ENCODE measurements at regions not wholly inside any gene's neighbourhood (a gene's known extent, or its start where the extent isn't known, plus 50 kb on each side); places are given as distances from the start of the nearest gene placed in this dataset.
"Not testable (repeated sequence)": the region's sequence is repeated elsewhere in the genome, so short reads cannot be mapped to it uniquely, and the experiment has no call there.

DNA sequence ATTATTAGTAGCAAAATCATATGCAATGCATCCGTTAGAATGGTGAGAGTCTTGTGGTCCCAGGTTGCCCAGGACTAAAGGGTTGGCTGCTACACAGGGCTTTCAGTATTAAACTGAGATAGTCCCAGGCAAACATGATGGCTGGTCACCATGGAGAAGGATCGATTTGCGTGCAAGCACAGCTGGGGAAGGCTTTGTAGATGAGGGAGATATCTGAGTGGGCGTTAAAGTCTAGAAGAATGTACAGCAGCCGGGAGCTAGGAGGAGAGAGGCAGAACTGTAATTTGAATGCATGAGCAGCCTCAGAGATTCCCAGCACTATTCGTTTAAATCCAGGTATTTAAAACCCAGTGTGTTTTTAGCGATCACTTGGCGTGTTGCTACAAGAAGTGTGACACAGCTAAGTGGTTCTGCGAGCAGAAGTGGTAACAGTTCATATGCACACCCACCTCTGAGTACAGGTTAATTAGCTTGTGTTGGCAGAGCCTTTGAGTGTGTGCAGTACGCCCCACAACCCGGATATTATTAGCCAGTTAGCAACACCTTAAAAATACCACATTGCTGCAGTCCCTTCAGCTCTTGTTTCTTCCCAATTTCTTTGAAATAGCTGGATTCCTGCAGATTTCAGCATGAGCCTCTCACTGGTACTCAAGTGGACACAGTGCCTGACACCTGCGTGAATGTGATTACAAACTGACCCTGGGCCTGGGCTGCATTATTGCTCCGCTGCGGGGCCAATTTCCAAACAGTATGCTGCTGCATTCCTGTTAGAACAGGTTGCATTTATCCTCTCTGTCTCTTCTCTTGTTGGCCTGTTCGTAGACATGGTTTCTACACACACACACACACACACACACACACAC is 67.2 kb upstream of the SCAF4 start:
- no peak for TF ChIP-seq POLR2AphosphoS5 (IDR thresholded peaks at IDR 0.05; ENCODE audit: low read depth, low read length)
- no peak for TF ChIP-seq SIN3A (IDR thresholded peaks at IDR 0.05; ENCODE audit: borderline replicate concordance, insufficient read depth, low read depth, low read length)
- TF ChIP-seq, protein P1, sequence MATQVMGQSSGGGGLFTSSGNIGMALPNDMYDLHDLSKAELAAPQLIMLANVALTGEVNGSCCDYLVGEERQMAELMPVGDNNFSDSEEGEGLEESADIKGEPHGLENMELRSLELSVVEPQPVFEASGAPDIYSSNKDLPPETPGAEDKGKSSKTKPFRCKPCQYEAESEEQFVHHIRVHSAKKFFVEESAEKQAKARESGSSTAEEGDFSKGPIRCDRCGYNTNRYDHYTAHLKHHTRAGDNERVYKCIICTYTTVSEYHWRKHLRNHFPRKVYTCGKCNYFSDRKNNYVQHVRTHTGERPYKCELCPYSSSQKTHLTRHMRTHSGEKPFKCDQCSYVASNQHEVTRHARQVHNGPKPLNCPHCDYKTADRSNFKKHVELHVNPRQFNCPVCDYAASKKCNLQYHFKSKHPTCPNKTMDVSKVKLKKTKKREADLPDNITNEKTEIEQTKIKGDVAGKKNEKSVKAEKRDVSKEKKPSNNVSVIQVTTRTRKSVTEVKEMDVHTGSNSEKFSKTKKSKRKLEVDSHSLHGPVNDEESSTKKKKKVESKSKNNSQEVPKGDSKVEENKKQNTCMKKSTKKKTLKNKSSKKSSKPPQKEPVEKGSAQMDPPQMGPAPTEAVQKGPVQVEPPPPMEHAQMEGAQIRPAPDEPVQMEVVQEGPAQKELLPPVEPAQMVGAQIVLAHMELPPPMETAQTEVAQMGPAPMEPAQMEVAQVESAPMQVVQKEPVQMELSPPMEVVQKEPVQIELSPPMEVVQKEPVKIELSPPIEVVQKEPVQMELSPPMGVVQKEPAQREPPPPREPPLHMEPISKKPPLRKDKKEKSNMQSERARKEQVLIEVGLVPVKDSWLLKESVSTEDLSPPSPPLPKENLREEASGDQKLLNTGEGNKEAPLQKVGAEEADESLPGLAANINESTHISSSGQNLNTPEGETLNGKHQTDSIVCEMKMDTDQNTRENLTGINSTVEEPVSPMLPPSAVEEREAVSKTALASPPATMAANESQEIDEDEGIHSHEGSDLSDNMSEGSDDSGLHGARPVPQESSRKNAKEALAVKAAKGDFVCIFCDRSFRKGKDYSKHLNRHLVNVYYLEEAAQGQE (IDR thresholded peaks at IDR 0.05; ENCODE audit: insufficient read depth in 1 of 2, low read depth in 2 of 2, low read length in 1 of 2), result no peak
- TF ChIP-seq, protein P2, sequence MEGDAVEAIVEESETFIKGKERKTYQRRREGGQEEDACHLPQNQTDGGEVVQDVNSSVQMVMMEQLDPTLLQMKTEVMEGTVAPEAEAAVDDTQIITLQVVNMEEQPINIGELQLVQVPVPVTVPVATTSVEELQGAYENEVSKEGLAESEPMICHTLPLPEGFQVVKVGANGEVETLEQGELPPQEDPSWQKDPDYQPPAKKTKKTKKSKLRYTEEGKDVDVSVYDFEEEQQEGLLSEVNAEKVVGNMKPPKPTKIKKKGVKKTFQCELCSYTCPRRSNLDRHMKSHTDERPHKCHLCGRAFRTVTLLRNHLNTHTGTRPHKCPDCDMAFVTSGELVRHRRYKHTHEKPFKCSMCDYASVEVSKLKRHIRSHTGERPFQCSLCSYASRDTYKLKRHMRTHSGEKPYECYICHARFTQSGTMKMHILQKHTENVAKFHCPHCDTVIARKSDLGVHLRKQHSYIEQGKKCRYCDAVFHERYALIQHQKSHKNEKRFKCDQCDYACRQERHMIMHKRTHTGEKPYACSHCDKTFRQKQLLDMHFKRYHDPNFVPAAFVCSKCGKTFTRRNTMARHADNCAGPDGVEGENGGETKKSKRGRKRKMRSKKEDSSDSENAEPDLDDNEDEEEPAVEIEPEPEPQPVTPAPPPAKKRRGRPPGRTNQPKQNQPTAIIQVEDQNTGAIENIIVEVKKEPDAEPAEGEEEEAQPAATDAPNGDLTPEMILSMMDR (IDR thresholded peaks at IDR 0.05), result no peak
- no peak for TF ChIP-seq TCF7L2 (IDR thresholded peaks at IDR 0.05; ENCODE audit: low read depth, low read length)
- BruUV-seq (replicated peaks), result no TSS peak
- in situ Hi-C loops (cut with HindIII; ENCODE audit: low pct_unique_long_range_greater_than_20kb, low sequenced_read_pairs), result no loop called here
- no peak for ATAC-seq
- DNase-seq (ENCODE audit: low read depth, low spot score), result no peak
- H3K4me1 ChIP-seq (ENCODE audit: control insufficient read depth, insufficient read depth, low read length), result no peaks in the 10 kb centered on the region
- no peak overlapping the region for H3K27ac ChIP-seq (ENCODE audit: low read length)
- no peaks in the 10 kb centered on the region for H3K27me3 ChIP-seq (ENCODE audit: control insufficient read depth, insufficient read depth, low read length)
- H3K9me3 ChIP-seq (ENCODE audit: control insufficient read depth, insufficient read depth, low read depth, low read length), result no peaks in the 10 kb centered on the region
- H3K4me3 ChIP-seq (ENCODE audit: low read depth in 2 of 2, low read length in 2 of 2), result no peak overlapping the region
- no peaks in the 10 kb centered on the region for H3K36me3 ChIP-seq (ENCODE audit: control insufficient read depth, insufficient read depth, low read length)
- CTCF ChIA-PET, result interaction anchor here (0.6 kb wide), 2 partner anchors 67 to 166 kb away, joined by 6 read pairs; no protein-coding TSS in a partner anchor
- intact Hi-C loops (cut with micrococcal nuclease; ENCODE audit: unreplicated experiment), result no loop called here
- POLR2A ChIA-PET, result interaction anchor here (0.6 to 0.7 kb wide), 2 partner anchors 31 to 611 kb away, joined by 9 to 10 read pairs; no protein-coding TSS in a partner anchor

DNA sequence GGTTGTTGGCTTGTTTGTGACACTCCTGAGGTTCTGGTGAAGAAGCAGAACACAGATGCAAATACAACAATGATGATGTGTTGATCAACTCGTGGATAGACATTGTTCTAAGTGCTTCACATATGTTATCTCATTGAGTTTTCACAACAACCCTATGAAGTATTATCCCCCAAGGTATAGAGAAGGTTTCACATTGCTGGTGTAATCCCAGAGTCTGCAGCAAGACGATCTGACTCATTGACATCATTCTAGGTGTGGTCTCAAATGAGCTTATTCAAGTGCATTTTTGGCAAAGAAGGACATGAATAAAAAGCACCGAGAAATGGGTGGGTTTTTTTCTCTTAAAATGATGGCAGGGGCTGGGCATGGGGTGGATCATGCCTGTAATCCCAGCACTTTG is 64.1 kb upstream of the SCAF4 start:
- H3K4me3 ChIP-seq (ENCODE audit: low read depth in 2 of 2, low read length in 2 of 2), result no peak overlapping the region
- no TSS peak for BruUV-seq (replicated peaks)
- ChIA-PET POLR2A (no interaction called here), CTCF (no interaction called here)
- in situ Hi-C loops (cut with HindIII; ENCODE audit: low pct_unique_long_range_greater_than_20kb, low sequenced_read_pairs), result no loop called here
- no peaks in the 10 kb centered on the region for H3K9me3 ChIP-seq (ENCODE audit: control insufficient read depth, insufficient read depth, low read depth, low read length)
- DNase-seq (ENCODE audit: low read depth, low spot score) (no peak), ATAC-seq (no peak)
- TF ChIP-seq, protein P1 (IDR thresholded peaks at IDR 0.05; ENCODE audit: insufficient read depth in 1 of 2, low read depth in 2 of 2, low read length in 1 of 2), result no peak
- TF ChIP-seq POLR2AphosphoS5 (IDR thresholded peaks at IDR 0.05; ENCODE audit: low read depth, low read length), result no peak
- no peak for TF ChIP-seq TCF7L2 (IDR thresholded peaks at IDR 0.05; ENCODE audit: low read depth, low read length)
- TF ChIP-seq, protein P2 (IDR thresholded peaks at IDR 0.05), result no peak
- TF ChIP-seq SIN3A (IDR thresholded peaks at IDR 0.05; ENCODE audit: borderline replicate concordance, insufficient read depth, low read depth, low read length), result no peak
- no peaks in the 10 kb centered on the region for H3K36me3 ChIP-seq (ENCODE audit: control insufficient read depth, insufficient read depth, low read length)
- intact Hi-C loops (cut with micrococcal nuclease; ENCODE audit: unreplicated experiment), result no loop called here
- no peaks in the 10 kb centered on the region for H3K4me1 ChIP-seq (ENCODE audit: control insufficient read depth, insufficient read depth, low read length)
- no peaks in the 10 kb centered on the region for H3K27me3 ChIP-seq (ENCODE audit: control insufficient read depth, insufficient read depth, low read length)
- no peak overlapping the region for H3K27ac ChIP-seq (ENCODE audit: low read length)

DNA sequence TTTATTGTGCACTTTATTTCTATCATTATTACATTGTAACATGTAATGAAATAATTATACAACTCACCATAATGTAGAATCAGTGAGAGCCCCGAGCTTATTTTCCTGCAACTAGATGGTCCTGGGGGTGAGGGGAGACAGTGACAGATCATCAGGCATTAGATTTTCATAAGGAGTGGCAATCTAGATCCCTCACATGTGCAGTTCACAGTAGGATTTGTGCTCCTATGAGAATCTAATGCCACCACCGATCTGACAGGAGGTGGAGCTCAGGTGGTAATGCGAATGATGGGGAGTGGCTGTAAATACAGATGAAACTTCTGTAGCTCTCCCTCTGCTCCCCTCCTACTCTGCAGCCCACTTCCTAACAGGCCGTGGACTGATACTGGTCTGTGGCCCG is 58.5 kb upstream of the SCAF4 start:
- H3K36me3 ChIP-seq (ENCODE audit: control insufficient read depth, insufficient read depth, low read length); intact Hi-C loops (cut with micrococcal nuclease; ENCODE audit: unreplicated experiment); ATAC-seq: not testable (repeated sequence)

More for the DNA sequence above, 58.5 kb upstream of the SCAF4 start:
- H3K4me3 ChIP-seq (ENCODE audit: low read depth in 2 of 2, low read length in 2 of 2); CTCF ChIA-PET; H3K4me1 ChIP-seq (ENCODE audit: control insufficient read depth, insufficient read depth, low read length); H3K27me3 ChIP-seq (ENCODE audit: control insufficient read depth, insufficient read depth, low read length); H3K27ac ChIP-seq (ENCODE audit: low read length); H3K9me3 ChIP-seq (ENCODE audit: control insufficient read depth, insufficient read depth, low read depth, low read length); POLR2A ChIA-PET; DNase-seq (ENCODE audit: low read depth, low spot score); BruUV-seq (replicated peaks); in situ Hi-C loops (cut with HindIII; ENCODE audit: low pct_unique_long_range_greater_than_20kb, low sequenced_read_pairs): not testable (repeated sequence)
